NCI-H446 (cell line): ENCODE measurements at regions not wholly inside any gene's neighbourhood (a gene's known extent, or its start where the extent isn't known, plus 50 kb on each side); places are given as distances from the start of the nearest gene placed in this dataset.

Experiments used
- DNase-seq, 2 experiments: peaks; one replicate each; lab custom pipeline; 2025; lab: John Stamatoyannopoulos, UW

DNA sequence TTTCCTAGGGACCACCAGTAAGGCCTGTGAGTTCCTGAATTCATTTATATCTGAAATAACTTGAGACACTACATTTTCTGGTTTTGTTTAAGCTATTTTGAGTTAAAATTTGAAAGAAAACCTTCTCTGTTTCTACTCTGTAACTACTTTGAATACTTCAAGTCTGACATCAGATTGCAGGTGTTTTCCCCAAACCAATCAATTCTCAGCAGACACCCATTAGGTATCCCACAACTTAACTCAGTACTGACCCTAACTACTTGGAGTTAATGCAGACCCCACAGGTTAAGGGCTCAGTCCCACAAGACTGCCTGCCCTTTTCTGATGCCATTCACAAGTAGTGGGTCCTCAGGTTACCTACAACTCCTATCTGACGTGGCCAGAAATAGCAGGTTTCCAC lies 1100.0 kb upstream of the SLIT2 start:
- DNase-seq = no peak

- no peak for DNase-seq
These were observed 1105.7 kb upstream of the SLIT2 start for GRCh38 chr4:19146038-19146437.

DNA sequence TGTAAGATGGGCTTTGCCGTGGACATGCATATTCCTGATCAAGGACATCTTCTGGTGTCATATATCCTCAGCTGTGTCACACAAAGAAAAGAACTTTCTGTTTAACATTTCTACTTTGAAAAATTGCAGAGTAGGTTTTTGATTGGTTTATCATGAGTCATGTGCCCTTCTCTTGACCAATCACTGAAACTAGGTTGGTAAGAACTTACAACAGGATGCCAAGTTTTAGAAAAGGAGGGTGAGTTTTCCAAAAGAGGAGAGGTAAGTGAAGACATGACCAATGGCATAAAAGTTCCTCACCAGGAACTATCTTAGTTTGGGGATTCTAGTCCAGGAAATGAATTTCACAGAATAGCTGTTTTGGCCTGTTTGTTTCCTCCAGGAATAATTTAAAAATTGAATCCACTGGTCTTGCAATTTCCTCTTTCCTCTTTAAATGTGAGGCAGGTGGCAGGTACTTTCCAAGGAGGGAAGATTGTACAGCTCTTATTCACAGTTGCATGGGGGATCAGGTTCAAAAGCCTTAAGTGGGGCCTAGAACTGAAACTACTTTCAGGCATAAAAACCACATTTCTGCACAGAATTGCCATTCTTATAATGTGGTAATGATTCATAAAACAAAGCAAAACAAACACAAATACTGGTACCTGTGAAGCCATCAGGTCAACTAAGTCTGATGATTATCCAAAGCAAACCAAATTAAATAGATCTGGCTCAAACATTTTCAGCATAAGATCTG lies 1114.5 kb upstream of the LCORL start:
- DNase-seq = no peak

- DNase-seq = no peak
These were observed 1113.1 kb upstream of the LCORL start for GRCh38 chr4:19134685-19135084.

DNA sequence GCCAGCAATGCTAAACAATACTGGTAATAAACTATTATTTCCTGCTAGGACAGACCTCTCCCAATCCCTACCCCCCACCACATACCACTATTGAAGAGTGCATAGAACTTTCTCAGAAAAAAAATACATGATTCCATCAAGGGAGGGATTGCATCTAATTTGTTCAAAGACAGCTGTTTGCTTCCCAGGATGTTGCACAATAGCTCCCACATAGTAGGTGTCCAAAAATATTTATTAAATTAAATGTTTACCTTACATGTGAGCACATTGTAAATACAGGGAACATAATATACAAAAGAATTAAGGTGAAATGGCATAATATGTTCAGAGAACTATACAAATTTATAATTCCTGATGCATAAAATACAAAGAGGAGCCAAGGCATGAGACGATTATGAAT lies 1111.8 kb upstream of the LCORL start:
- no peak for DNase-seq

DNA sequence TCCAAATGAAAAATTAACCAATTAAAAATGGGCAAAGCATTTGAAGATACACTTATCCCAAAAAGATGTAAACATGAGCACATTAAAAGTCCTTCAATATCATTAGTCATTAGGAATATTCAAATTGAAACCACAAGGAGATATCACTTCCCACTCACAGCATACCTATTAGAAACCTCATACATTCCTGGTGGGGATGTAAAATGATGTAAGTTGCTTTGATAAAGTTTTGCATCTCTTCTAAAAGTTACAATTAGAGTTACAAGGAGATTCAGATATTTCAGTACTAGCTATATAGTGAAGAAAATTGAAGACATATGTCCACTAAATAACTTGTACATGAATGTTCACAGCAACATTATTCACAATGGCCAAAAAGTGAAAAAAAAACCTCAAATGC lies 1109.3 kb upstream of the LCORL start:
- no peak for DNase-seq

- no peak for DNase-seq
These were observed 1106.6 kb upstream of the LCORL start for GRCh38 chr4:19128176-19128575.

DNA sequence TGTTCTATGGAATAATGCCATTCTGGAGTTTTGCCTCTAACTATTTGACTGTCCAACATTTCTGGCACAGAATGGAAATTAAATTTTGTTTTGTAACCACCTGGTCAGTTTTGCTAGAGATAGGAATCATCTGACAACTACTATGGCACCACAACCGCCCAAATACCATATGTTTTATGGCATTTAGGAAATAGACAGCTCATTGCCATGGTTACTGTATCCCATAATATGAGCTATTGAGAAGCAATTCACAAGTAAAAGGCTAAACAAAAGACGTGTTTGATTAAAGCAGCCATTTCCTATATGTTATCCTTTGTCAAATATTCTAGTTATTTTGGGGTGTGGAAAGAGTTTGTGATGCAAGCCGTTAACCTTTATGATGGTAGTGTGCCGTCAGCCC lies 1105.3 kb upstream of the LCORL start:
- DNase-seq = no peak

- no peak for DNase-seq
These were observed 1102.1 kb upstream of the LCORL start for GRCh38 chr4:19123681-19124080.

- no peak for DNase-seq
These were observed 1098.5 kb upstream of the LCORL start for GRCh38 chr4:19119904-19120560.

DNA sequence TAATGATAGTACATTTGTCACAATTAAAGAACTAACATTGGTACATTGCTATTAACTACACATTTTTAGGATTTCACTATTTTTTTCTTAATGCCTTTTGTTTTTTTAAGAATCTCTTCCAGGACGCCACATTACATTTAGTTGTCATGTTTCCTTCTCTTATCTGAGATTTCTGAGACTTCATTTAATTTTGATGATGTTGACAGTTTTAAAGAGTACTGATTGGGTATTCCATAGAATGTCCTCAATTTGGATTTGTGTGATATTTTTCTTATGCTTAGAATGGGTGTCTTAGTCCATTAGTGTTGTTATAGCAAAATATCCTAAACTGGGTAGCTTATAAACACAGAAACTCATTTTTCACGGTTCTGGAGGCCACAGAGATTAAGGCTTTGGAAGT lies 1095.5 kb upstream of the LCORL start:
- no peak for DNase-seq

DNA sequence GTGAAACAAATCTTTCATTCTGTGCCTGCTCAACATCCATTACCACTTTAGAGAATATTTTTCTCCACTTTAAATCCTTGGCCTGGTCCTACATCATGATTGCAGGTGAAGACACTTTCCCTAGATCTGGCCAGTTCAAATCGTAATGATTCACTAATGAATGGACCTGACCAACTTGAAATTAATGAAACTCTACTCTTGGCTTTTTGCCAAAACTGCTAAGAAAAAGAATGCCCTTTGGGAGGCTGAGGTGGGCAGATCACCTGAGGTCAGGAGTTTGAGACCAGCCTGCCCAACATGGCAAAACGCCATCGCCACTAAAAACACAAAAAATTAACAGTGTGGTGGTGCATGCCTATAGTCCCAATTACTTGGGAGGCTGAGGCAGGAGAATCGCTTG lies 1082.6 kb upstream of the LCORL start:
- no peak for DNase-seq

GRCh38 chr4:19095491-19096046 lies 1074.0 kb upstream of the LCORL start:
- DNase-seq = no peak

DNA sequence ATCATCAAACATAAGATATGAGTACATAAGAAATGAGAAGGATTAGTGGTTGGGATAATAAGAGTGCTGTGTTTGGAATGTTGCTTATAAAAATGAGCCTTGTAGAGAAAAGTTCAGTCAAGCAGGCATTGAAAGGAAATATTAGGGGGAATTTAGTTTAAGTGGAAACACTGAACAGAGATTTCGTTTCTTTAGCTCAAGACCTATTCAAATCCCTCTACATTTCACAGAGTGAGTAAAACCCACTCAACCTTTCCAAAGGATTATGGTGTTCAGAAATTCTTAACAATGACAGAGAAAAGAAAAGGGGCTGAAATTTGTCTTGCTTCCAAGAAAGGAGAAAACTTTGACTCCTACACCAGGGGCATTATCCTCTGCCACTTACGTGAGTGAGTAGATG lies 1072.4 kb upstream of the LCORL start:
- DNase-seq = no peak

DNA sequence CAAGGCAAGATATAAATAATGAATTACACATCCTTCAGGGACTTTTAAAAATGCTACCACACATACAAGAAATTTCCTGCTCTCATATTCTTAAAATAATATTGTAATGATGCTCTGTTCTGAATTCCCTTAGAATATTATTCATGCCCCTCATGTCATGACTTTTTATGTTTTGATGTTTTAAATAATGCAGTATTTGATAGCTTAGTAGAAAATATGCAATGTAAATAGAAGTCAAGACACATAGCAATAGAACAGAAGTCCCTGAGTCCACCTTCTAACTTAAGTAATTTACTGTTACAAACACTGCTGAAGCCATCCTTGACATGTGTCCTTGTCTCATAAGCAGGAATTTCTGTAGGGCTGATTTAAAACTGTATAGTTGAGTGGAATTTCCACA lies 1071.2 kb upstream of the LCORL start:
- no peak for DNase-seq

GRCh38 chr4:19074036-19074435 lies 1052.5 kb upstream of the LCORL start:
- no peak for DNase-seq

DNA sequence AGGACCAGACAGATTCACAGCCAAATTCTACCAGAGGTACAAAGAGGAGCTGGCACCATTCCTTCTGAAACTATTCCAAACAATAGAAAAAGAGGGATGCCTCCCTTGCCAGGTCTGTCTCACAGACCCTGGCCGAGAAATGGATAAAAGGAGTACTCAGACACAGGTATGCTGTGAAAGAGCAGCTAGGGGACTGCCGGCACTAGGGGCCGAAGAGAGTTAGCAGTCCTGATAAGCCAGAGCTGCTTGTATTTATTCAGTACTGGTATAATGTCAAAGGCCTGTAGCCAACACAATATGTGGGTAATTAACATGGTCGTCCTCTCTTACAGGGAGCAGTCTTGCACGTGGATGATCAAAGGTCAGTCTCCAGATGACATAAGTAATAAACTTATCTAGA lies 1042.1 kb upstream of the LCORL start:
- no peak for DNase-seq

GRCh38 chr4:19054916-19055315 lies 1033.4 kb upstream of the LCORL start:
- no peak for DNase-seq

GRCh38 chr4:19051831-19052230 lies 1030.3 kb upstream of the LCORL start:
- DNase-seq = peak; percentile 2 to 42

DNA sequence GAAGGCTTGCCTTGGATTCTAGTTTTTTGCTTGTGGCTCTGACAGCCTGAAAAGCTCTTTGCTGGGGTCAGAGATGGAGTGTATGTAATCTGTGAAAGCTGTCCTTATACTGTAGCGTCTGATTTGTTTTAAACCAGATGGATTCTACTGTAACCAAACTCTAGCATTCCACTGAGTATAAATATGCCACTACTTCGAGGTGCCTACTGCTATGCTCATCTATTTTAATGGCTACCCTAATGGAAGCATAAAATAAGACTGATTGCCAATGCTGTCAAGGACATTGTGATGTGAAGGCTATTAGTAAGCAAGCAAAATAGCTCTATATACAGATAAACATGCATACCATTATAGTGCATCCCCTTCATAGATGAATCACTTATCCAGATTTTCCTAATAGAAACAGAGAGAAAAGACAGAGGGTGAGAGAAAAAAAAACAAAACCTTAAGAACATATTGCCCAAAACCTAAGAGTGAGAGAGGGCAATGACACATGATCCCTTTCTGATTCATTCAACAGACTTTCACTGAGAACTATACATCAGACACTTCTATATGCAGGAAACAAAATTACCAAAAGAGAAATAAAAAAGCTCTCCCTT lies 1025.8 kb upstream of the LCORL start:
- no peak for DNase-seq

- no peak for DNase-seq
These were observed 1018.3 kb upstream of the LCORL start for GRCh38 chr4:19039816-19040215.

DNA sequence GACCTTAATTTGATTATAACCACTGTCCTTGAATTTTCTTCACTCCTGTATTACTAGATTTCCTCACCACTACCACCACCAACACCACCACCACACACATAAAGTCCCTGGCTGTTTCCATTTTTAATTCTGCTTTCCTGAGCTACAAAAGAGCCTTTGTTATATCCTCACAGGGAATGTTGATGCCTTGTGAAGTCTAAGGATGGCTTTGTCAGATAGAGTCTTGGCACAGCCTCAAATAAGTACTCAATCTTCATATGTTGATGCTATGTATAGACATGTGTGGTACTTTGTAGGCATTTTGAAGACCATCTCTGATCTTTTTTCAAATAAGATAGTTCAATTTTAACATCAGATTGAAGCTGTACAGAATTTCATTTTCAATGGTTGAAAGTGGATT lies 1016.7 kb upstream of the LCORL start:
- no peak for DNase-seq
